ENCODE measurements at regions not wholly inside any gene's neighbourhood (a gene's known extent, or its start where the extent isn't known, plus 50 kb on each side); places are given as distances from the start of the nearest gene placed in this dataset.

- no peak for TF ChIP-seq MAX (CRISPR knock-in tag; IDR thresholded peaks at IDR 0.05)
- no peak for TF ChIP-seq MXD4 (CRISPR knock-in tag; IDR thresholded peaks at IDR 0.05; ENCODE audit: borderline replicate concordance)
- TF ChIP-seq ZNF532 (CRISPR knock-in tag; IDR thresholded peaks at IDR 0.05; ENCODE audit: borderline replicate concordance), result no peak
- no peak for TF ChIP-seq ZNF671 (CRISPR knock-in tag; IDR thresholded peaks at IDR 0.05)
- no peak for TF ChIP-seq TCF7 (CRISPR knock-in tag; IDR thresholded peaks at IDR 0.05; ENCODE audit: low read depth)
- TF ChIP-seq ZNF425 (CRISPR knock-in tag; conservative IDR thresholded peaks at IDR 0.05), result no peak
- TF ChIP-seq ZSCAN18 (CRISPR knock-in tag; IDR thresholded peaks at IDR 0.05), result no peak
- no peak for TF ChIP-seq E2F4 (CRISPR knock-in tag; IDR thresholded peaks at IDR 0.05; ENCODE audit: borderline replicate concordance, low read depth)
Observed at GRCh38 chr3:89584398-89584797, 477.0 kb downstream of the EPHA3 start (continued).

GRCh38 chr3:89586256-89586655 is 478.8 kb downstream of the EPHA3 start:
- DNase-seq (ENCODE audit: low spot score), result no peak
- Mint-ChIP-seq H3K27me3 (ENCODE audit: low read depth) (no peaks in the 10 kb centered on the region), H3K4me3 (no peak overlapping the region), H3K27ac (no peak overlapping the region), H3K4me1 (no peaks in the 10 kb centered on the region), H3K9me3 (no peaks in the 10 kb centered on the region), H3K36me3 (no peaks in the 10 kb centered on the region)
- TF ChIP-seq FOXJ3 (CRISPR knock-in tag; IDR thresholded peaks at IDR 0.05; ENCODE audit: borderline replicate concordance), result no peak
- TF ChIP-seq NR3C1 (CRISPR knock-in tag; conservative IDR thresholded peaks at IDR 0.05; ENCODE audit: low read depth), result no peak
- ATAC-seq, result no peak
- ChIA-PET CTCF (no interaction called here), POLR2A (no interaction called here)

GRCh38 chr3:89586676-89587075 is 479.3 kb downstream of the EPHA3 start:
- ChIA-PET POLR2A (no interaction called here), CTCF (no interaction called here)
- no peak for DNase-seq (ENCODE audit: low spot score)
- no peaks in the 10 kb centered on the region for H3K27me3 Mint-ChIP-seq (ENCODE audit: low read depth)
- no peak overlapping the region for H3K27ac Mint-ChIP-seq
- H3K4me3 Mint-ChIP-seq, result no peak overlapping the region
- no peak for ATAC-seq
- no peaks in the 10 kb centered on the region for H3K36me3 Mint-ChIP-seq
- H3K9me3 Mint-ChIP-seq, result no peaks in the 10 kb centered on the region
- H3K4me1 Mint-ChIP-seq, result no peaks in the 10 kb centered on the region
- TF ChIP-seq ZBTB21 (CRISPR knock-in tag; IDR thresholded peaks at IDR 0.05; ENCODE audit: borderline replicate concordance) (no peak), CTCF (IDR thresholded peaks at IDR 0.05) (no peak), ZNF232 (CRISPR knock-in tag; IDR thresholded peaks at IDR 0.05) (no peak), JUN (CRISPR knock-in tag; IDR thresholded peaks at IDR 0.05) (no peak), FOXK1 (CRISPR knock-in tag; IDR thresholded peaks at IDR 0.05) (no peak), SMAD3 (CRISPR knock-in tag; IDR thresholded peaks at IDR 0.05; ENCODE audit: borderline replicate concordance) (no peak), MYBL2 (CRISPR knock-in tag; IDR thresholded peaks at IDR 0.05) (no peak), GTF2I (CRISPR knock-in tag; conservative IDR thresholded peaks at IDR 0.05) (no peak), NR3C1 (CRISPR knock-in tag; conservative IDR thresholded peaks at IDR 0.05; ENCODE audit: low read depth) (no peak), HMGA2 (CRISPR knock-in tag; IDR thresholded peaks at IDR 0.05) (no peak), ZNF512 (CRISPR knock-in tag; IDR thresholded peaks at IDR 0.05; ENCODE audit: borderline replicate concordance) (no peak), ZSCAN18 (CRISPR knock-in tag; IDR thresholded peaks at IDR 0.05) (no peak)

All from WTC11 (cell line).